ENCODE measurements at regions not wholly inside any gene's neighbourhood (a gene's known extent, or its start where the extent isn't known, plus 50 kb on each side); places are given as distances from the start of the nearest gene placed in this dataset.

GRCh38 chr13:84362777-84363176 is 480.5 kb upstream of the SLITRK1 start:
- BruUV-seq (replicated peaks): no TSS peak
- Histone ChIP-seq H3K27me3 (ENCODE audit: insufficient read depth, low read depth) (no peaks in the 10 kb centered on the region), H3K4me1 (replicated peaks; ENCODE audit: insufficient read depth) (no peaks in the 10 kb centered on the region), H3K4me3 (no peak overlapping the region), H3K79me2 (ENCODE audit: low read depth) (no peaks in the 10 kb centered on the region), H3K27ac (no peak overlapping the region), H4K20me1 (ENCODE audit: insufficient read depth) (no peaks in the 10 kb centered on the region), H3K9me3 (ENCODE audit: insufficient read depth, low read depth) (no peaks in the 10 kb centered on the region), H3K4me2 (no peak overlapping the region), H2AFZ (no peak overlapping the region), H3K9me2 (ENCODE audit: insufficient read depth) (no peaks in the 10 kb centered on the region; the same call in 1 of the 2 replicates), H3F3A (ENCODE audit: insufficient read depth, low read depth) (no peaks in the 10 kb centered on the region), H3K36me3 (ENCODE audit: low read depth) (no peaks in the 10 kb centered on the region)
- TF ChIP-seq CTCF (conservative IDR thresholded peaks at IDR 0.05): no peak
- TF ChIP-seq EZH2 (IDR thresholded peaks at IDR 0.05; ENCODE audit: low read depth): no peak
- POLR2A ChIA-PET (ENCODE audit: unreplicated experiment): no interaction called here
- intact Hi-C loops (cut with micrococcal nuclease; ENCODE audit: unreplicated experiment): no loop called here
- no peak for DNase-seq
- CTCF ChIA-PET: no interaction called here

GRCh38 chr13:84360822-84361221 is 478.5 kb upstream of the SLITRK1 start:
- intact Hi-C loops (cut with micrococcal nuclease; ENCODE audit: unreplicated experiment): no loop called here
- ChIA-PET CTCF (no interaction called here), POLR2A (ENCODE audit: unreplicated experiment) (no interaction called here)
- Histone ChIP-seq H3K4me1 (replicated peaks; ENCODE audit: insufficient read depth) (no peaks in the 10 kb centered on the region), H3F3A (ENCODE audit: insufficient read depth, low read depth) (no peaks in the 10 kb centered on the region), H3K27ac (no peak overlapping the region), H3K4me2 (no peak overlapping the region), H3K27me3 (ENCODE audit: insufficient read depth, low read depth) (no peaks in the 10 kb centered on the region), H3K9me3 (ENCODE audit: insufficient read depth, low read depth) (no peaks in the 10 kb centered on the region), H3K9me2 (ENCODE audit: insufficient read depth) (no peaks in the 10 kb centered on the region; the same call in 1 of the 2 replicates), H4K20me1 (ENCODE audit: insufficient read depth) (no peaks in the 10 kb centered on the region), H3K79me2 (ENCODE audit: low read depth) (no peaks in the 10 kb centered on the region), H2AFZ (no peak overlapping the region), H3K36me3 (ENCODE audit: low read depth) (no peaks in the 10 kb centered on the region), H3K4me3 (no peak overlapping the region)
- no TSS peak for BruUV-seq (replicated peaks)
- no peak for DNase-seq
- TF ChIP-seq CTCF (conservative IDR thresholded peaks at IDR 0.05) (no peak), EZH2 (IDR thresholded peaks at IDR 0.05; ENCODE audit: low read depth) (no peak)

GRCh38 chr13:84358601-84359000 is 476.3 kb upstream of the SLITRK1 start:
- H3F3A ChIP-seq (ENCODE audit: insufficient read depth, low read depth): no peaks in the 10 kb centered on the region
- intact Hi-C loops (cut with micrococcal nuclease; ENCODE audit: unreplicated experiment): no loop called here
- H3K4me1 ChIP-seq (replicated peaks; ENCODE audit: insufficient read depth): no peaks in the 10 kb centered on the region
- no peaks in the 10 kb centered on the region for H3K9me2 ChIP-seq (ENCODE audit: insufficient read depth)
- no peak for DNase-seq
- TF ChIP-seq CTCF (conservative IDR thresholded peaks at IDR 0.05) (no peak), EZH2 (IDR thresholded peaks at IDR 0.05; ENCODE audit: low read depth) (no peak)
- no peak overlapping the region for H3K4me3 ChIP-seq
- no peaks in the 10 kb centered on the region for H3K79me2 ChIP-seq (ENCODE audit: low read depth)
- H3K27me3 ChIP-seq (ENCODE audit: insufficient read depth, low read depth): no peaks in the 10 kb centered on the region
- H4K20me1 ChIP-seq (ENCODE audit: insufficient read depth): no peaks in the 10 kb centered on the region
- no peak overlapping the region for H3K27ac ChIP-seq
- POLR2A ChIA-PET (ENCODE audit: unreplicated experiment): no interaction called here
- CTCF ChIA-PET: no interaction called here
- BruUV-seq (replicated peaks): no TSS peak
- H3K9me3 ChIP-seq (ENCODE audit: insufficient read depth, low read depth): no peaks in the 10 kb centered on the region
- no peaks in the 10 kb centered on the region for H3K36me3 ChIP-seq (ENCODE audit: low read depth)
- H2AFZ ChIP-seq: no peak overlapping the region
- H3K4me2 ChIP-seq: no peak overlapping the region

Measured in PC-9 (cell line).